CD4-positive, CD25-positive, alpha-beta regulatory T cell (primary cell): ENCODE measurements at regions not wholly inside any gene's neighbourhood (a gene's known extent, or its start where the extent isn't known, plus 50 kb on each side); places are given as distances from the start of the nearest gene placed in this dataset.

ENCODE experiments used
- ATAC-seq, 2 donors: fragments of 150-1000 bp; cut with Tn5 transposase; one replicate each; pipeline ENCODE4 v1.10.0; 2021; ENCODE audit warnings: low read depth in 2 of 2, moderate number of reproducible peaks in 2 of 2, moderate library complexity in 1 of 2
- DNase-seq, 3 donors: peaks; one replicate each; pipeline versions ENCODE4 v3.0.0 to v3.0.0-alpha.2; 2012 to 2022; ENCODE audit warnings: mixed read lengths in 1 of 3
- H3K27ac ChIP-seq: one replicate; pipeline ENCODE4 v1.7.0; 2013; ENCODE audit warnings: mild to moderate bottlenecking, low read length; ENCODE audit not compliant: insufficient read depth, poor library complexity, severe bottlenecking
- H3K27me3 ChIP-seq: one replicate; pipeline ENCODE4 v1.7.0; 2013; ENCODE audit warnings: low read length; ENCODE audit not compliant: control insufficient read depth, insufficient read depth
- H3K36me3 ChIP-seq: one replicate; pipeline ENCODE4 v1.7.0; 2013; ENCODE audit warnings: mild to moderate bottlenecking, low read length, moderate library complexity; ENCODE audit not compliant: control insufficient read depth, insufficient read depth
- H3K4me1 ChIP-seq: 2 replicates; pipeline ENCODE4 v1.7.0; 2013; ENCODE audit warnings: mild to moderate bottlenecking, low read length; ENCODE audit not compliant: insufficient read depth, control insufficient read depth, poor library complexity, severe bottlenecking
- H3K4me3 ChIP-seq: one replicate; pipeline ENCODE4 v1.7.0; 2013; ENCODE audit warnings: low read depth, mild to moderate bottlenecking, low read length, moderate library complexity
- H3K9me3 ChIP-seq, 2 experiments: 1 replicate in 1 of 2; 2 replicates in 1 of 2; pipeline ENCODE4 v1.7.0; 2013; ENCODE audit warnings: low read length in 2 of 2, mild to moderate bottlenecking in 1 of 2, moderate library complexity in 1 of 2; ENCODE audit not compliant: control insufficient read depth in 2 of 2
- H3K27ac Mint-ChIP-seq, 3 donors: one replicate each; pipeline ENCODE4 v1.8.0; 2020 to 2022; ENCODE audit warnings: mild to moderate bottlenecking in 3 of 3, mixed read lengths in 3 of 3, moderate library complexity in 2 of 3
- H3K27me3 Mint-ChIP-seq: one replicate; pipeline ENCODE4 v1.8.0; 2022; ENCODE audit warnings: mild to moderate bottlenecking, mixed read lengths
- H3K36me3 Mint-ChIP-seq: one replicate; pipeline ENCODE4 v1.8.0; 2020; ENCODE audit warnings: mixed read lengths
- H3K4me1 Mint-ChIP-seq, 4 donors: one replicate each; pipeline ENCODE4 v1.8.0; 2020 to 2022; ENCODE audit warnings: mixed read lengths in 4 of 4, mild to moderate bottlenecking in 1 of 4
- H3K4me3 Mint-ChIP-seq, 4 donors: one replicate each; pipeline ENCODE4 v1.8.0; 2020 to 2022; ENCODE audit warnings: mild to moderate bottlenecking in 4 of 4, mixed read lengths in 4 of 4, moderate library complexity in 3 of 4
- H3K9me3 Mint-ChIP-seq, 7 donors: one replicate each; pipeline ENCODE4 v1.8.0; 2020 to 2022; ENCODE audit warnings: mixed read lengths in 7 of 7, mild to moderate bottlenecking in 3 of 7, moderate library complexity in 2 of 7

GRCh38 chr5:173479711-173480110, 136.7 kb downstream of the BOD1 start:
- no peak overlapping the region for H3K27ac Mint-ChIP-seq
- H3K27me3 Mint-ChIP-seq, result no peaks in the 10 kb centered on the region
- Histone ChIP-seq H3K4me3 (no peak overlapping the region), H3K27me3 (peaks cover 3% of the 10 kb centered on the region), H3K27ac (no peak overlapping the region), H3K4me1 (no peaks in the 10 kb centered on the region), H3K9me3 (no peaks in the 10 kb centered on the region), H3K36me3 (no peaks in the 10 kb centered on the region)
- no peaks in the 10 kb centered on the region for H3K9me3 Mint-ChIP-seq
- H3K4me1 Mint-ChIP-seq, result no peaks in the 10 kb centered on the region
- H3K36me3 Mint-ChIP-seq, result no peaks in the 10 kb centered on the region
- no peak overlapping the region for H3K4me3 Mint-ChIP-seq
- DNase-seq, result no peak
- ATAC-seq, result no peak

- Histone ChIP-seq H3K27me3 (no peaks in the 10 kb centered on the region), H3K4me1 (no peaks in the 10 kb centered on the region), H3K9me3 (no peaks in the 10 kb centered on the region), H3K36me3 (no peaks in the 10 kb centered on the region), H3K4me3 (no peak overlapping the region), H3K27ac (no peak overlapping the region)
- no peak overlapping the region for H3K27ac Mint-ChIP-seq
- H3K9me3 Mint-ChIP-seq, result no peaks in the 10 kb centered on the region
- no peaks in the 10 kb centered on the region for H3K36me3 Mint-ChIP-seq
- DNase-seq, result no peak
- H3K27me3 Mint-ChIP-seq, result no peaks in the 10 kb centered on the region
- H3K4me3 Mint-ChIP-seq, result no peak overlapping the region
- H3K4me1 Mint-ChIP-seq, result no peaks in the 10 kb centered on the region
- ATAC-seq, result no peak
Measured at GRCh38 chr5:173477345-173478040, 139.0 kb downstream of the BOD1 start.

DNA sequence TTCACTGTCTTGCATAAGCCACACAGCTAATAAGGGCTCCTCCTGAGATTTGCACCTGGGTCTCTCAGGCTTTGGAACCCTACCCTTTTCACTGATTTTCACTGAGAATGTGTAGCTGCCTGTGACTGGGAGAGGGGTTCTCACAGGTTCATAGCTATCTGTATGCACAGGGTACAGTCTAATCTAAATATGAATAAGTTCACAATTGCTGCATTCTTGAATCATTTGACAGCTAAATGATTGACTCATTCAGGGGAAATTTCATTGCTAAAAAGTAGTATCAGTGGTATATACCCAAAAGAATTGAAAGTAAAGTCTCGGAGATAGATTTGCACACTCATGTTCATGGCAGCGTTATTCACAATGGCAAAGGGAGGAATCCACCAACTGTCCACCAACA, 140.7 kb downstream of the BOD1 start:
- no peak overlapping the region for H3K27ac ChIP-seq
- Mint-ChIP-seq H3K36me3 (no peaks in the 10 kb centered on the region), H3K27me3 (no peaks in the 10 kb centered on the region), H3K9me3 (no peaks in the 10 kb centered on the region), H3K27ac (no peak overlapping the region), H3K4me3 (no peak overlapping the region), H3K4me1 (no peaks in the 10 kb centered on the region)
- no peaks in the 10 kb centered on the region for H3K27me3 ChIP-seq
- H3K36me3 ChIP-seq, result no peaks in the 10 kb centered on the region
- no peaks in the 10 kb centered on the region for H3K9me3 ChIP-seq
- H3K4me1 ChIP-seq, result no peaks in the 10 kb centered on the region
- ATAC-seq (no peak), DNase-seq (no peak)
- no peak overlapping the region for H3K4me3 ChIP-seq

DNA sequence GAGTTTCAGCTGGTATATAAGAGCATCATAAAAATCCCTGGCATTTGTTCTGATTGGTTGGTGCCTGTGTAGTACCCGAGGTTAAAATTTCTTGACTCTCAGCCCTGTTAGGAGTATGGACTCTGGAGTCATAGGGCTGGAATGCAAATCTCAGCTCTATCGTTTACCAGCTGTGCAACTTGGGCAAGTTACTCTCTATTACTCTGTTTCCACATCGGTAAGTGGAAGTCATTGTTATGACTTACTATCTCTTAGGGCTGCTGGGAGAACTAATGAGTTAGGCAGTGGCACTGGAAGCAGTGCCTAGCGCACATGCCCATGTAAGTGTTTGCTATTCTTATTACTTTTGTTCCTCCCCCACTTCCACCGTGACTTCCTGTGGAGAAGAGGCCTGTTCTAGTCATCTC, 141.6 kb downstream of the BOD1 start:
- no peaks in the 10 kb centered on the region for H3K36me3 Mint-ChIP-seq
- H3K4me1 Mint-ChIP-seq, result no peaks in the 10 kb centered on the region
- Histone ChIP-seq H3K27ac (no peak overlapping the region), H3K27me3 (no peaks in the 10 kb centered on the region), H3K9me3 (no peaks in the 10 kb centered on the region), H3K4me1 (no peaks in the 10 kb centered on the region), H3K36me3 (no peaks in the 10 kb centered on the region), H3K4me3 (no peak overlapping the region)
- H3K27ac Mint-ChIP-seq, result no peak overlapping the region
- H3K4me3 Mint-ChIP-seq, result no peak overlapping the region
- no peak for DNase-seq
- no peaks in the 10 kb centered on the region for H3K9me3 Mint-ChIP-seq
- ATAC-seq, result no peak
- H3K27me3 Mint-ChIP-seq, result no peaks in the 10 kb centered on the region

- H3K4me3 Mint-ChIP-seq, result no peak overlapping the region
- H3K36me3 ChIP-seq, result no peaks in the 10 kb centered on the region
- H3K4me1 Mint-ChIP-seq, result no peaks in the 10 kb centered on the region
- peaks cover 5% of the 10 kb centered on the region for H3K36me3 Mint-ChIP-seq
- H3K4me3 ChIP-seq, result no peak overlapping the region
- no peaks in the 10 kb centered on the region for H3K27me3 ChIP-seq
- DNase-seq (no peak), ATAC-seq (no peak)
- H3K4me1 ChIP-seq, result no peaks in the 10 kb centered on the region
- no peak overlapping the region for H3K27ac Mint-ChIP-seq
- no peaks in the 10 kb centered on the region for H3K9me3 Mint-ChIP-seq
- no peak overlapping the region for H3K27ac ChIP-seq
- H3K9me3 ChIP-seq, result no peaks in the 10 kb centered on the region
- no peaks in the 10 kb centered on the region for H3K27me3 Mint-ChIP-seq
Measured at GRCh38 chr5:173473288-173473687, 143.2 kb downstream of the BOD1 start.

- ATAC-seq, result no peak
- H3K4me3 ChIP-seq, result no peak overlapping the region
- Mint-ChIP-seq H3K27me3 (no peaks in the 10 kb centered on the region), H3K36me3 (peaks cover 6% of the 10 kb centered on the region), H3K9me3 (peaks cover 0 to under 1% (median 0%) of the 10 kb centered on the region in 7 donors), H3K4me3 (no peak overlapping the region), H3K27ac (no peak overlapping the region), H3K4me1 (no peaks in the 10 kb centered on the region)
- H3K27me3 ChIP-seq, result no peaks in the 10 kb centered on the region
- DNase-seq, result no peak
- H3K9me3 ChIP-seq, result no peaks in the 10 kb centered on the region
- H3K27ac ChIP-seq, result no peak overlapping the region
- no peaks in the 10 kb centered on the region for H3K4me1 ChIP-seq
- H3K36me3 ChIP-seq, result no peaks in the 10 kb centered on the region
Measured at GRCh38 chr5:173472784-173473278, 143.6 kb downstream of the BOD1 start.

DNA sequence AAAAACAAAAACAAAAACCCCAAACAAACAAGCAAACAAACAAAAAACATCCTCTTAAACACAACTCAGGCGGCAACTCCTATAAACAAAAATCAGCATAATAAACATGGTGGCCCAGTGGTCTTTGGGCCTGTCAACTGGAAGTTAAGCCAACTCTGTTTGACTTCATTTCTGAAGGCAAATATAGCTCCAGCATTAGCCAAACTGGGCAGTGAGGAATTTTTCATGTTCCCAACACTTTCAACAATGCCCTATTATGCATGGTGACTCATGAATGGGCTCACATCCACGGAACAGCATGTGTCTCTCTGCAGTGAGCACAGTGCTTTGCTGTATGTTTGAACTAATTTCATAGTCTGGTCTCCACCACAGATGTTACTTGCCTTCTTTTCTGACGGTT, 143.9 kb upstream of the STC2 start:
- DNase-seq (no peak), ATAC-seq (no peak)
- no peak overlapping the region for H3K27ac ChIP-seq
- no peak overlapping the region for H3K4me3 ChIP-seq
- no peaks in the 10 kb centered on the region for H3K36me3 ChIP-seq
- no peaks in the 10 kb centered on the region for H3K4me1 ChIP-seq
- no peak overlapping the region for H3K4me3 Mint-ChIP-seq
- no peaks in the 10 kb centered on the region for H3K9me3 ChIP-seq
- H3K9me3 Mint-ChIP-seq, result peaks cover 0 to 1% (median 0%) of the 10 kb centered on the region in 7 donors
- H3K27ac Mint-ChIP-seq, result no peak overlapping the region
- no peaks in the 10 kb centered on the region for H3K27me3 Mint-ChIP-seq
- H3K36me3 Mint-ChIP-seq, result peaks cover 6% of the 10 kb centered on the region
- H3K4me1 Mint-ChIP-seq, result no peaks in the 10 kb centered on the region
- H3K27me3 ChIP-seq, result no peaks in the 10 kb centered on the region

DNA sequence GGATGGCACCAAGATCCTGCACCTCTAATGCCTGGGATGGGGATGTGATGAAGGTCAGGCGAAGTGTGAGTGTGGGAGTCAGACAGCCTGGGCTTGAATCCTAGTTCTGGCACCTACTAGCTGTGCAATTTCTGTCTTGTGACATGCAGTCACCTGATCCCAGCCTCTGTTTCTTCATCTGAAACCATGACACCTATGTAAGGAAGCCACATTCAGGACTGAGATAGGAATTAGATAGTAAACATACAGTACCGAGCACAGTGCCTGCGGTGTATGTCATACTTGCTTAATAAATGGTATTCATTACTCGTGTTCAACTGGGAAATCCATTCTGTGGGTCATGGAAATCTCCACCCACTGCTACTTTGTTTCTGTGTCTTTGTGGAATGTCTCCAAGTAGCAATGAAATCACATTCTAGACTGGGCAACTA, 140.6 kb upstream of the STC2 start:
- Mint-ChIP-seq H3K27ac (no peak overlapping the region), H3K4me1 (no peaks in the 10 kb centered on the region), H3K4me3 (peak overlapping the region in 1 of 4 donors; percentile 33), H3K27me3 (no peaks in the 10 kb centered on the region), H3K9me3 (peaks cover 0 to 5% (median 2%) of the 10 kb centered on the region in 7 donors), H3K36me3 (peaks cover 6% of the 10 kb centered on the region)
- Histone ChIP-seq H3K27me3 (no peaks in the 10 kb centered on the region), H3K4me3 (no peak overlapping the region), H3K9me3 (no peaks in the 10 kb centered on the region), H3K27ac (no peak overlapping the region), H3K4me1 (no peaks in the 10 kb centered on the region), H3K36me3 (no peaks in the 10 kb centered on the region)
- ATAC-seq (no peak), DNase-seq (no peak)
